Type B pancreatic cell (in vitro differentiated cells): ENCODE measurements at regions not wholly inside any gene's neighbourhood (a gene's known extent, or its start where the extent isn't known, plus 50 kb on each side); places are given as distances from the start of the nearest gene placed in this dataset.

ENCODE experiments used
- DNase-seq: peaks from one replicate; pipeline ENCODE4 v3.0.0; 2021; ENCODE audit warnings: mixed read lengths; ENCODE audit not compliant: unreplicated experiment; ENCODE audit errors: extremely low spot score
- H3K27ac Mint-ChIP-seq: 2 replicates; pipeline ENCODE4 v1.8.0; 2021; ENCODE audit warnings: mild to moderate bottlenecking, mixed read lengths
- H3K27me3 Mint-ChIP-seq: 2 replicates; pipeline ENCODE4 v1.8.0; 2021; ENCODE audit warnings: mixed read lengths
- H3K36me3 Mint-ChIP-seq: 2 replicates; pipeline ENCODE4 v1.8.0; 2021; ENCODE audit warnings: mixed read lengths
- H3K4me1 Mint-ChIP-seq: one replicate; pipeline ENCODE4 v1.8.0; 2021; ENCODE audit warnings: mixed read lengths; ENCODE audit not compliant: unreplicated experiment
- H3K4me3 Mint-ChIP-seq: 2 replicates; pipeline ENCODE4 v1.8.0; 2021; ENCODE audit warnings: mild to moderate bottlenecking, mixed read lengths
- H3K9me3 Mint-ChIP-seq: 2 replicates; pipeline ENCODE4 v1.8.0; 2021; ENCODE audit warnings: mixed read lengths
- CTCF ChIP-seq: fragments of 200-600 bp; sonication (generic); conservative IDR thresholded peaks from 2 replicates; pipeline ENCODE4 v1.5.0; 2021; ENCODE audit warnings: antibody characterized with exemption, mild to moderate bottlenecking

GRCh38 chr6:18555750-18556149 is 168.6 kb downstream of the RNF144B start:
- no peaks in the 10 kb centered on the region for H3K36me3 Mint-ChIP-seq
- peaks cover 8% of the 10 kb centered on the region for H3K4me1 Mint-ChIP-seq
- H3K9me3 Mint-ChIP-seq, result no peaks in the 10 kb centered on the region
- no peak for DNase-seq
- no peak for TF ChIP-seq CTCF
- H3K27ac Mint-ChIP-seq, result no peak overlapping the region
- H3K27me3 Mint-ChIP-seq, result peaks cover 31% of the 10 kb centered on the region
- no peak overlapping the region for H3K4me3 Mint-ChIP-seq

GRCh38 chr6:18561037-18561750 is 174.0 kb downstream of the RNF144B start:
- peaks cover 17% of the 10 kb centered on the region for H3K27me3 Mint-ChIP-seq
- no peak for TF ChIP-seq CTCF
- peak overlapping the region; percentile 18 for H3K4me3 Mint-ChIP-seq
- no peaks in the 10 kb centered on the region for H3K9me3 Mint-ChIP-seq
- no peaks in the 10 kb centered on the region for H3K36me3 Mint-ChIP-seq
- H3K27ac Mint-ChIP-seq, result no peak overlapping the region
- no peak for DNase-seq
- peaks cover 22% of the 10 kb centered on the region for H3K4me1 Mint-ChIP-seq

- no peak for DNase-seq
- Mint-ChIP-seq H3K4me1 (peaks cover 22% of the 10 kb centered on the region), H3K27ac (no peak overlapping the region), H3K9me3 (peaks cover 4% of the 10 kb centered on the region), H3K4me3 (no peak overlapping the region), H3K36me3 (no peaks in the 10 kb centered on the region), H3K27me3 (peaks cover 14% of the 10 kb centered on the region)
- no peak for TF ChIP-seq CTCF
Observed at GRCh38 chr6:18562726-18563125, 175.6 kb downstream of the RNF144B start.

GRCh38 chr6:18564775-18565174 is 177.6 kb downstream of the RNF144B start:
- H3K27me3 Mint-ChIP-seq, result peaks cover 9% of the 10 kb centered on the region
- H3K9me3 Mint-ChIP-seq, result peaks cover 4% of the 10 kb centered on the region
- H3K36me3 Mint-ChIP-seq, result no peaks in the 10 kb centered on the region
- DNase-seq, result no peak
- H3K4me1 Mint-ChIP-seq, result peaks cover 19% of the 10 kb centered on the region
- TF ChIP-seq CTCF, result no peak
- H3K4me3 Mint-ChIP-seq, result no peak overlapping the region
- no peak overlapping the region for H3K27ac Mint-ChIP-seq

GRCh38 chr6:18565231-18565630 is 178.1 kb downstream of the RNF144B start:
- no peak for DNase-seq
- Mint-ChIP-seq H3K4me1 (peaks cover 19% of the 10 kb centered on the region), H3K4me3 (no peak overlapping the region), H3K9me3 (peaks cover 4% of the 10 kb centered on the region), H3K27ac (no peak overlapping the region), H3K27me3 (peaks cover 9% of the 10 kb centered on the region), H3K36me3 (no peaks in the 10 kb centered on the region)
- no peak for TF ChIP-seq CTCF

- DNase-seq, result no peak
- Mint-ChIP-seq H3K4me1 (no peaks in the 10 kb centered on the region), H3K4me3 (no peak overlapping the region), H3K9me3 (peaks cover 4% of the 10 kb centered on the region), H3K27ac (no peak overlapping the region), H3K36me3 (no peaks in the 10 kb centered on the region), H3K27me3 (peaks cover 13% of the 10 kb centered on the region)
- no peak for TF ChIP-seq CTCF
Observed at GRCh38 chr6:18567380-18567779, 180.2 kb downstream of the RNF144B start.
